Panc1 (cell line): ENCODE measurements at regions not wholly inside any gene's neighbourhood (a gene's known extent, or its start where the extent isn't known, plus 50 kb on each side); places are given as distances from the start of the nearest gene placed in this dataset.

ENCODE experiments used
- ATAC-seq: fragments of 200-7000 bp; cut with Tn5 transposase; 2 replicates; pipeline ENCODE4 v1.9.1; 2020; ENCODE audit warnings: mild to moderate bottlenecking, moderate library complexity
- BruUV-seq: library from RNA; stranded (reverse); fragments of 400-500 nt; replicated peaks from 2 replicates; lab custom pipeline; 2021; lab: Mats Ljungman, UMichigan
- CTCF ChIA-PET: fragments of 300-600 bp; sonication (Branson Sonifier 250); formaldehyde crosslinking; loops from one replicate; lab custom pipeline; 2022; ENCODE audit warnings: antibody characterized with exemption; lab: Charles Lee
- POLR2A ChIA-PET: fragments of 300-600 bp; sonication (Branson Sonifier 250); formaldehyde crosslinking; loops from one replicate; lab custom pipeline; 2022; ENCODE audit warnings: antibody characterized with exemption; lab: Charles Lee
- DNase-seq: peaks from one replicate; pipeline ENCODE4 v3.0.0-alpha.2; 2010; ENCODE audit warnings: low read depth, low spot score
- H3K27ac ChIP-seq: 2 replicates; pipeline ENCODE4 v1.5.1; 2011; ENCODE audit warnings: mild to moderate bottlenecking, low read length, inconsistent platforms
- H3K27me3 ChIP-seq: fragments of 200-500 bp; sonication (Bioruptor generic); 2 replicates; pipeline ENCODE4 v1.6.0; 2014; ENCODE audit warnings: low read length, inconsistent platforms; ENCODE audit not compliant: control insufficient read depth, insufficient read depth
- H3K36me3 ChIP-seq: fragments of 200-500 bp; sonication (Bioruptor generic); 2 replicates; pipeline ENCODE4 v1.5.1; 2014; ENCODE audit warnings: inconsistent platforms, mild to moderate bottlenecking, low read length, moderate library complexity; ENCODE audit not compliant: control insufficient read depth, insufficient read depth
- H3K4me1 ChIP-seq: 2 replicates; pipeline ENCODE4 v1.5.1; 2011; ENCODE audit warnings: inconsistent platforms, mild to moderate bottlenecking, low read length, moderate library complexity; ENCODE audit not compliant: control insufficient read depth, insufficient read depth
- H3K4me3 ChIP-seq, 2 experiments: 2 replicates each; pipeline ENCODE4 v1.5.1; 2011 to 2012; ENCODE audit warnings: low read depth in 2 of 2, low read length in 2 of 2, mild to moderate bottlenecking in 2 of 2, inconsistent platforms in 1 of 2, moderate library complexity in 1 of 2
- H3K9me3 ChIP-seq: fragments of 200-500 bp; sonication (Bioruptor generic); 2 replicates; pipeline ENCODE4 v1.5.1; 2014; ENCODE audit warnings: low read depth, mild to moderate bottlenecking, inconsistent platforms, low read length, moderate library complexity; ENCODE audit not compliant: control insufficient read depth, insufficient read depth
- POLR2AphosphoS5 ChIP-seq: IDR thresholded peaks from 2 replicates; pipeline ENCODE4 v1.6.1; 2012; ENCODE audit warnings: mild to moderate bottlenecking, low read depth, low read length, moderate library complexity
- SIN3A ChIP-seq: IDR thresholded peaks from 2 replicates; pipeline ENCODE4 v1.6.1; 2012; ENCODE audit warnings: low read depth, mild to moderate bottlenecking, low read length, moderate library complexity, borderline replicate concordance; ENCODE audit not compliant: insufficient read depth
- TCF7L2 ChIP-seq: IDR thresholded peaks from 2 replicates; pipeline ENCODE4 v1.6.1; 2011; ENCODE audit warnings: mild to moderate bottlenecking, low read depth, low read length, inconsistent platforms
- in situ Hi-C: cut with HindIII; loops from 2 replicates; pipeline ENCODE4 v1.10.0; 2016; ENCODE audit warnings: low sequenced_read_pairs, low pct_unique_long_range_greater_than_20kb
- intact Hi-C: fragments of 100-400 bp; cut with micrococcal nuclease; formaldehyde crosslinking; loops from one replicate; pipeline ENCODE4 v1.10.0; 2022; ENCODE audit not compliant: unreplicated experiment
- TF ChIP-seq, protein P1 (sequence below): fragments of 450-650 bp; IDR thresholded peaks from 2 replicates; pipeline ENCODE4 v1.5.1; 2017; ENCODE audit warnings: mild to moderate bottlenecking
- TF ChIP-seq, protein P2 (sequence below), 2 experiments: IDR thresholded peaks; 2 replicates each; pipeline ENCODE4 v1.6.1; 2011 to 2012; ENCODE audit warnings: low read depth in 2 of 2, control low read depth in 1 of 2, low read length in 1 of 2, mild to moderate bottlenecking in 1 of 2, moderate library complexity in 1 of 2; ENCODE audit not compliant: insufficient read depth in 1 of 2

DNA sequence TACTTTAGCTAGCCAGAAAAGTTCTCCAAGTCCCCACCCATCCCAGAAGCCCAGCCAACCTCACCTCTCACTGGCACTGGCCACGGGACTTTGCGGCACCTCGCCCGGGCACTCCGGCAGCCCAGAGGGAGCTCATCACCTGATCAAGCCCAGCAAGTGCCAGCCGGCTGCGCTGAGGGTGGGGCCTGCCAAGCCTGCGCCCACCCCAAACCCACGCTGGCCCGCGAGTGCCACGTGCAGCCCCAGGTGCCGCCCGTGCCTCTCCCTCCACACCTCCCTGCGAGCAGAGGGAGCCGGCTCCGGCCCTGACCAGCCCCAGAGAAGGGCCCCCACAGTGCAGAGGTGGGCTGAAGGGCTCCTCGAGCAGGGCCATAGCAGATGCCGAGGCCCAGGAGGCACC is 585.0 kb upstream of the HS6ST1 start:
- ChIA-PET CTCF (no interaction called here), POLR2A (no interaction called here)
- Histone ChIP-seq H3K27me3 (no peaks in the 10 kb centered on the region), H3K36me3 (no peaks in the 10 kb centered on the region), H3K9me3 (no peaks in the 10 kb centered on the region), H3K27ac (no peak overlapping the region), H3K4me3 (no peak overlapping the region), H3K4me1 (no peaks in the 10 kb centered on the region)
- in situ Hi-C loops (no loop called here), intact Hi-C loops (no loop called here)
- TF ChIP-seq, protein P1, sequence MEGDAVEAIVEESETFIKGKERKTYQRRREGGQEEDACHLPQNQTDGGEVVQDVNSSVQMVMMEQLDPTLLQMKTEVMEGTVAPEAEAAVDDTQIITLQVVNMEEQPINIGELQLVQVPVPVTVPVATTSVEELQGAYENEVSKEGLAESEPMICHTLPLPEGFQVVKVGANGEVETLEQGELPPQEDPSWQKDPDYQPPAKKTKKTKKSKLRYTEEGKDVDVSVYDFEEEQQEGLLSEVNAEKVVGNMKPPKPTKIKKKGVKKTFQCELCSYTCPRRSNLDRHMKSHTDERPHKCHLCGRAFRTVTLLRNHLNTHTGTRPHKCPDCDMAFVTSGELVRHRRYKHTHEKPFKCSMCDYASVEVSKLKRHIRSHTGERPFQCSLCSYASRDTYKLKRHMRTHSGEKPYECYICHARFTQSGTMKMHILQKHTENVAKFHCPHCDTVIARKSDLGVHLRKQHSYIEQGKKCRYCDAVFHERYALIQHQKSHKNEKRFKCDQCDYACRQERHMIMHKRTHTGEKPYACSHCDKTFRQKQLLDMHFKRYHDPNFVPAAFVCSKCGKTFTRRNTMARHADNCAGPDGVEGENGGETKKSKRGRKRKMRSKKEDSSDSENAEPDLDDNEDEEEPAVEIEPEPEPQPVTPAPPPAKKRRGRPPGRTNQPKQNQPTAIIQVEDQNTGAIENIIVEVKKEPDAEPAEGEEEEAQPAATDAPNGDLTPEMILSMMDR = no peak
- TF ChIP-seq, protein P2, sequence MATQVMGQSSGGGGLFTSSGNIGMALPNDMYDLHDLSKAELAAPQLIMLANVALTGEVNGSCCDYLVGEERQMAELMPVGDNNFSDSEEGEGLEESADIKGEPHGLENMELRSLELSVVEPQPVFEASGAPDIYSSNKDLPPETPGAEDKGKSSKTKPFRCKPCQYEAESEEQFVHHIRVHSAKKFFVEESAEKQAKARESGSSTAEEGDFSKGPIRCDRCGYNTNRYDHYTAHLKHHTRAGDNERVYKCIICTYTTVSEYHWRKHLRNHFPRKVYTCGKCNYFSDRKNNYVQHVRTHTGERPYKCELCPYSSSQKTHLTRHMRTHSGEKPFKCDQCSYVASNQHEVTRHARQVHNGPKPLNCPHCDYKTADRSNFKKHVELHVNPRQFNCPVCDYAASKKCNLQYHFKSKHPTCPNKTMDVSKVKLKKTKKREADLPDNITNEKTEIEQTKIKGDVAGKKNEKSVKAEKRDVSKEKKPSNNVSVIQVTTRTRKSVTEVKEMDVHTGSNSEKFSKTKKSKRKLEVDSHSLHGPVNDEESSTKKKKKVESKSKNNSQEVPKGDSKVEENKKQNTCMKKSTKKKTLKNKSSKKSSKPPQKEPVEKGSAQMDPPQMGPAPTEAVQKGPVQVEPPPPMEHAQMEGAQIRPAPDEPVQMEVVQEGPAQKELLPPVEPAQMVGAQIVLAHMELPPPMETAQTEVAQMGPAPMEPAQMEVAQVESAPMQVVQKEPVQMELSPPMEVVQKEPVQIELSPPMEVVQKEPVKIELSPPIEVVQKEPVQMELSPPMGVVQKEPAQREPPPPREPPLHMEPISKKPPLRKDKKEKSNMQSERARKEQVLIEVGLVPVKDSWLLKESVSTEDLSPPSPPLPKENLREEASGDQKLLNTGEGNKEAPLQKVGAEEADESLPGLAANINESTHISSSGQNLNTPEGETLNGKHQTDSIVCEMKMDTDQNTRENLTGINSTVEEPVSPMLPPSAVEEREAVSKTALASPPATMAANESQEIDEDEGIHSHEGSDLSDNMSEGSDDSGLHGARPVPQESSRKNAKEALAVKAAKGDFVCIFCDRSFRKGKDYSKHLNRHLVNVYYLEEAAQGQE (IDR thresholded peaks at IDR 0.05; ENCODE audit: insufficient read depth in 1 of 2, low read depth in 2 of 2, low read length in 1 of 2) = no peak
- no peak for TF ChIP-seq TCF7L2
- TF ChIP-seq POLR2AphosphoS5 = no peak
- no peak for TF ChIP-seq SIN3A
- ATAC-seq = no peak
- DNase-seq = no peak
- no TSS peak for BruUV-seq

DNA sequence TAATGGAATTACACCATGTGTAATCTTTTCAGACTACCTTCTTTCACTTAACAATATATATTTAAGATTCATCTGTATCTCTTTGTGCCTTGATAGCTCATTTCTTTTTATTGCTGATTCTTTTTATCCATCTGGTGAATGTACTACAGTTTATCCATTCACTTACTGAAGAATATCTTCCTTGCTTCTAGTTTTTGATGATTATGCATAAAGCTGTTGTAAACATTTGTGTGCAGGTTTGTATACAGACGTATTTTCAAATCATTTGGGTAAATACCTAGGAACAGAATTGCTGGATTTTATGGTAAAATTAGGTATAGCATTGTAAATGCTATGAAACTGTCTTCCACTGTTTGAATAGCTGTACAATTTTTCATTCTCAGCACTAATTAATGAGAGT is 592.6 kb upstream of the HS6ST1 start:
- no TSS peak for BruUV-seq
- TF ChIP-seq POLR2AphosphoS5 = no peak
- ATAC-seq (no peak), DNase-seq (no peak)
- in situ Hi-C loops = no loop called here
- intact Hi-C loops = no loop called here
- CTCF ChIA-PET = no interaction called here
- Histone ChIP-seq H3K9me3 (0 out of 2 replicates have a peak, but pooled peaks cover 3% of the 10 kb centered on the region), H3K27me3 (no peaks in the 10 kb centered on the region), H3K36me3 (no peaks in the 10 kb centered on the region), H3K4me3 (no peak overlapping the region), H3K4me1 (no peaks in the 10 kb centered on the region), H3K27ac (no peak overlapping the region)
- POLR2A ChIA-PET = no interaction called here

DNA sequence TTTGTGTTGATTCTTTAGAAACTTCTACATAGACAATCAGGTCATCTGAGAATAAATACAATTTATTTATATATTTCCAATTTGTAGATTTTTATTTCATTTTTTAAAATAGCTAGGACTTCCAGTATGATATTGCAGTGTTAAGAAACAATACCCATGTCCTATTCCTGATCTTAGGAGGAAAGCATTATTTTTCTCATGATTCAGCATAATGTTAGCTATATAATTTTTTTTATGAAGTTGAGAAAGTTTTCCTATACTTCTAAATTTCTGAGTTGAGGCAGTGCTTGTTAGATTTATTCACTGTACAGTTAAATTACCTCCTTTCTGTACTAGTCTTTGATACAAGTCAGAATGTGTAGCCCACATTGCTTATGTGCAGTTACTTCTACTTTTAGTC is 595.7 kb upstream of the HS6ST1 start:
- DNase-seq = no peak
- Histone ChIP-seq H3K9me3 (0 out of 2 replicates have a peak, but pooled peaks cover 3% of the 10 kb centered on the region), H3K27me3 (no peaks in the 10 kb centered on the region), H3K4me3 (no peak overlapping the region), H3K27ac (no peak overlapping the region), H3K36me3 (no peaks in the 10 kb centered on the region), H3K4me1 (no peaks in the 10 kb centered on the region)
- no TSS peak for BruUV-seq
- in situ Hi-C loops (no loop called here), intact Hi-C loops (no loop called here)
- ChIA-PET CTCF (no interaction called here), POLR2A (no interaction called here)
- no peak for ATAC-seq
- TF ChIP-seq SIN3A (no peak), TCF7L2 (no peak), POLR2AphosphoS5 (no peak)
- TF ChIP-seq, protein P1 = no peak
- TF ChIP-seq, protein P2 (IDR thresholded peaks at IDR 0.05; ENCODE audit: insufficient read depth in 1 of 2, low read depth in 2 of 2, low read length in 1 of 2) = no peak
